Inflammatory macrophage (primary cell): ENCODE measurements at regions not wholly inside any gene's neighbourhood (a gene's known extent, or its start where the extent isn't known, plus 50 kb on each side); places are given as distances from the start of the nearest gene placed in this dataset.
"Not testable (repeated sequence)": the region's sequence is repeated elsewhere in the genome, so short reads cannot be mapped to it uniquely, and the experiment has no call there.

ENCODE experiments used
- DNase-seq, 2 donors: peaks; one replicate each; pipeline ENCODE4 v3.0.0-alpha.2; 2020 to 2022

DNA sequence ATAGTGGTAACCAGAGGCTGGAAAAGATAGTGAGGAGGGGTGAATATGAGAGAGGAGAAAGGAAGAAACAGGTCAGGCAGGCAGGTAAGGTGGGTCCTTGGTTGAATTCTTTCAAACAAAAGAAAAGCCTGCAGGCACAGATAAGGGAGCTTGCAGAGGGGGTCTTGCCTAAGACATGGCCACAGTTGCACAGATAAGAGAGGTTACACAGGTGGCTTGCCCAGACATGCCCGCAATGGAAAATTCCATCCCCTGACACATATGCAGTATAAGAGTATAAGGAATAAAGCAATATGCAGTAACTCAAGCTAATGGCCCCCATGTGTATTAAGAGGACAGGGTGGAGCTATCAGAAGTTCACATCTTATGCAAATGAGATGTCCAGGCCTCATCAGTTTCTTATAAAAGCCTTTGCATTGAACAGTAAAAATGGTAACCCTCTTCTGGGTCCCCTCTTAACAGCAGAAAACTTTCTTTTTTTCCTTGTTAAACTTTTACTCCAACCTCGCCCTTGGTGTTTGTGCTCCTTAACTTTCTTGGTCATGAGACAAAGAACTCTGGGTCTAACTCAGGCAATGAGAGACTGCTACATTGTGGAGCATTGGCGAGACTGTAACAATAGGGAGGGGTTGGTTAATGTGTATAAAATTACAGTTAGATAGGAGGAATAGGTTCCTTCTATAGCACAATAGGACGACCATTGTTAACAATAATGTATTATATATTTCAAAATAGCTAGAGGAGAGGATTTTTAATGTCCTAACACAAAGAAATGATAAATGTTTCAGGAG is 764.6 kb downstream of the TSN start:
- no peak for DNase-seq

DNA sequence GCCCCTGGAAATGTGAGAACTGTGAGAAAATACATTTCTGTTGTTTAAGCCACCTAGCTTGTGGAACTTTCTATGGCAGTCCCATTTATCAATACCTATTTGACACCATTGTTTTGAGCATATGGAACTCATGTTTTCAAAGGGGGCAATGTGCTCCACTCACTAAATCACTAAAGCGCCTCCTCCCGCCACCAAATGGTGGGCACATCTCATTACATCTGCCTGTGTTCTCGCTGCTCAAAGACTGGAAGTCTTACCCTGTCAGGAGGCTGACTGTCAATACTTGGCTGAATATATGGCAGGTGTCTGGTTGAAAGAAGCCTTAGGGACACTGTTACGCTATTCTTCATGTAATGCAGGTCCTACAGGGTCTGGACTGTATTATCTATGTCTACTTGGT is 767.7 kb downstream of the TSN start:
- no peak for DNase-seq

DNA sequence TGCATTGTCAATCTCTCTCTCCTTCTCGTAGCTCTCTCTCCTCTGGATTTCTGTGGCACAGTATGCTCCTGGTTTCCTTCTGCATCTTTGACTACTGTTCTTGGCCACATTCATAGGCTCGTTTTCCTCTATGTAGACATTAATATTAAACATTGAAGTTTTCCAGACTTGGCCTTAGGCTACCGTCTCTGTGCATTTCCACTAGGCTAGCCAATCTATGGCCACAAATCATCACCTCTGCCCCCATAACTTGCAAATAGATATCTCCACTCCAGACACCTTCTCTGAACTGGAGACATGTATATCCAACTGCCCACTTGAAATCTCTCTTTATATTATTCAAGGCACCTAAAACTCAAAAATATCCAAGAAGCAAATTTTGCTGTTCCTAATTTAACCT is 768.5 kb downstream of the TSN start:
- DNase-seq: no peak

DNA sequence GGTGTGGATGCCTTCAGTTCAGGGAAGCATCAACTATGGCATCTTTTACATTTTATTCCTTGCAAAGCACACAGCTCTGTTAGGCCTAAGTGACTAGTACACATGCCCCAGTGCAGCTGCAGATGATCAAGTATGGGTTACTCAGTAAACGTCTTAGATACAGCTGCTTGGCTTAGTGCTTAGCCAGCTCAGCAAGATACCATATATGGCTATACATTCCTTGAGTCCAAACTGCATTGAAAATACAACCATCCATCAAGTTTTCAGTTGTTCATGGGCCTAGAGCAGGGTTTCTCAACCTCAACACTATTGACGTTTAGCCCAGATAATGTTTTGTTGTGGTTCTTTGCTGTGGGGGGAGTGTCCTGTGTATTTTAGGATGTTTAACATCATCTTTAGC is 769.9 kb downstream of the TSN start:
- no peak for DNase-seq

DNA sequence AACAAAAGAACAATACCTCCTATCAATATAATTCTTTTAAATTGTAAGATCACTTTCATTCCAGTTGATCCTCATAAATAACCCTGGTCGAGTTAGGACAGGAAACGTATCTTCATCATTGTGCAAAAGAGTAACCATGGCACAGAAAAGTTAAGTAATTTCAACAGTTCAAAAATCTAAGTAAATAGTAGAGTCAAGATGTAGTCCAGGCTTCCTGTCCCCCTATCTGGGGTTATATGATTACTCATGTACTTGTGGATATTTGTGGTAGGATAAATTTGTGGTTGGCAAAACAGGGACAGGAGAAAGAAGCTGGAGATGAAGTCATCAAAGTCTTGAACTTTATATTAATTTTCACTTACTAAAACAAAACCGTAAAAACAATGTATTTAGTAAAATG is 772.6 kb downstream of the TSN start:
- DNase-seq: no peak

DNA sequence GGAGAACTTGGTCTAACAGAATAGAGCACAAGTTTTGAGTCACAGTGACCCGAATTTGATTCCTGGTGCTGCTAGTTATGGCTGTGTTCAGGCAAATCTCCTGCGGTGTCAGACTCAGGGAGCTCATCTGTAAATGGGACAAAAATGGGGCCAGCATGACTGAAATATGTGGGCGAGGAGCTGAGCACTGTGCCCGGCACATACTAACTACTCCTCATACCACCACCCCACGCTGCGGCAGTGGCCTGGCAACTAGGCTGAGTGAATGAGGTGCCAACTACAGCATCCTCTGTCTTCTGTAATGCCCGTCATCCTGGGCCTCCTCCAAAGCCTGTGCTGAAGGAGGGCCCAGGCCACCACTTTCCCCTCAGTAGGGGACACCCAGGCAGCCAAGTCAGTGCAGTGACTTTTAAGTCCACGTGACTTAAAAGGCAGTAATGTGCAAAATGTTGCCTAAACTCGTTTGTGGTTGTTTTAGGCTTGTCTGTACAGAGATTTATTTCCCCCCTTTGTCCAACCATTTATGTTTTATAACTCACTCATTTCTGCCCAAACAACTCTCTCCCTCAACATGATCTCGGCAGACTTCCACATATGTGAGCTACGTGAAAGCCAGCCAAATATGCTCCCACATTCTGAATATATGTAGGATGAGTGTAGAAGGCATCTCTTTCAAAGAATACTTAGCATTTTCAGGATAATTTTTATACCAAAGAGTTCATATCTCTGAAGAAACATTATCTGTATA is 773.7 kb downstream of the TSN start:
- no peak for DNase-seq

DNA sequence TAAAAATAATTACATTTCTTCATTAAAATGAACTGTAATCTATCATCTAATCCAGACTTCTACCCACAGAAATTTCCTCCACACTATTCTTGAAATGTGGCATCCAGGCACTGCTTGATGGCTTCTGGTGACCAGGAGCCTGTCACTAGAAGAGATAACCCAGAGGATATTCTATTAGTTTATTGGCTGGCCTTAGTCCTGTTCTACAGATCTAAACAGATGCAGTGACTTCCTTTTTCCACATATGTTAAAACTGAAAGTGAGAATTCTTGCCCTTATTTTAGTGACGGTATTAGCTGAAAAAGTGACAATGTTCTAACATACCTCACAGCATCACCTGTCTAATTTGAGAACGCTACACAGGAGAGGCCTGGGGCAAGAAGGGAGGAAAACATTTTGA is 775.4 kb downstream of the TSN start:
- no peak for DNase-seq

DNA sequence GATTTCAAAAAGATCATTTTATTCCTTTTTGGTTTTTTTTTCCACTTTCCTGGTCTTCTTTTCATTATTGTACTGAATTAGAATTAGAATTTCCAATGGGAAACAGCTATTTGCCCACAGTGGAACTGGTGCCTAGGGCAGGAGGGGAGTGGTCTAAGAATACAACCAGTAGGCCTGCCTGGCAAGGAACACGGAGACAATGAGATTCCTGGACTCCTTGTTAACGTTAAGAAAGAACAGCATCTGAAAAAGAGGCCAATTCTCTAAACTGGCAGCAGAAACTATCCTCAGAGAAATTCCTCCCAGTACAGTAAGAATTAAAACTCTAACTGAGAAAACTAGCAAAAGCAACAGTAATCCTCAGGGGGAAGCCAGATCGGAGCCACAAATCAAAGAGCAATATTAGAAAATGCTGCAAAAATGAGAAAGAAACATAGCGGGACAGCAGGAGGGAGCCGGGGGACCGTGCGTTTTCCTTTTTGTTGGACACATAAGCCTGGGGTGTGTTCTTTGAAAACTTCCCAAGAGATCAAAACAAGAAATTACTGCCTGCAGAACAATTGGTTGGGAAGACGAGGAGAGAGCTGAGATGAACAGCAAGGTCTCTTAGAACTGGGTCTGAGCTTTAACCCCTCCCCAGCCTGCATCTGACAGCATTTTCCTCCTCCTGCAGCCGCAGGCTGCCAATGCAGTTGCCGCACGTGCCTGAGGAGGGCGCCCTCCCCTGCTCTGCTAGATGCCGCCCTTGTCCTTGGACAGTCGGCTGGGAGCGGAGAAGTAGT is 776.0 kb downstream of the TSN start:
- no peak for DNase-seq

DNA sequence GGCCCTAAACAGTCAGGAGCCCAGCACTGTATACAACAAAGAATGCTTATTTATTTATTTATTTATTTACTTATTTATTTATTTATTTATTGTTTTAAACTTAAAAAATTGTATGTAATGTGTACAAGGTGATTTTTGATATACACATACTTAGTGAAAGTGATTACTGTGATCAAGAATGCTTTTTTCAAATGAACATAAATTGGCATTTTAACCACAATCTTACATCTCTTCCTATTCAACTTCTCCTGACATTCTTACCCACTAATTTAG is 776.6 kb downstream of the TSN start:
- DNase-seq: no peak

DNA sequence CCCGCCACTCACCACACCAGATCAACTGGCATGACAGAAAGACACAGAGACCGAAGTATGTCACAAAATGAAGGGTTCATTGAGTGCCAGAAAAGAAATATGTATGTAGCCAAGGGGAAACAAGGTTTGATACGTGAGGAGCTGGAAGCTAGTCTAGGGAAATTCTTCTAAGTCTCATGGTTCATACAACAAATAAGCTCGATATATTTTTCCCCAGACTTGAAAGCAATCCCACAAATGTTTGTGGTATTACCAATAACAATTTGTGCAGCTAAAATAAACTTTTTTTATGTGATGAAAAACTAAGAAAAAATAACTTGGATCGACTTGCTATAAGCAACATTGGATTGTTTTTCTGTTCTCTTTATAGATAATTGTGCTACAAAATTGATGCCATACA is 777.0 kb downstream of the TSN start:
- no peak for DNase-seq

DNA sequence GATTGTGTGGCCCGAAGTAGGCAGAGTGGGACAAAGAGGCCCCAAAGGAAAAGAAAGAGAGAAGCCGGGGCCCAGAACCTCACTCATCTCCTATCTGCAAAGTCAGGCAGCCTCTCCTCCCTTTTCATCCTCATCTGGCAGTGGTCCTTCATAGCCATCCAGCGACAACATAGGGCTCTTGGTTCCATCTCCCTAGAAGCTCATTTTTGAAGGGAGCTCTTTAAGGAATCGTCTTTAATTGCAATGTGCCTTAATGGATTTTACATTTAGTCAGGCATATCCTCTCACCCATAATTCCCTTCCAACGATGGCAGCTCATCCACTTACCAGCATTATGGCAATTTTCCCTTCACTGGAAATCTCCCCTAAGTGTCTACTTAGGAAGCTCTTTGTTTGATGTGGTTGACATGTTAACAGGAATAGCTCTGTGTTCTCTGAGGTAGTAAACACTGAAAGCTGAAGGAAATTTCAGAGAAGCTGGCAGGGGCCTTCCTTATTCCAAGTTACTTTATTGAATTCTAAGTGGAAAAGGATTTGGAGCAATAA is 780.6 kb downstream of the TSN start:
- DNase-seq: no peak

DNA sequence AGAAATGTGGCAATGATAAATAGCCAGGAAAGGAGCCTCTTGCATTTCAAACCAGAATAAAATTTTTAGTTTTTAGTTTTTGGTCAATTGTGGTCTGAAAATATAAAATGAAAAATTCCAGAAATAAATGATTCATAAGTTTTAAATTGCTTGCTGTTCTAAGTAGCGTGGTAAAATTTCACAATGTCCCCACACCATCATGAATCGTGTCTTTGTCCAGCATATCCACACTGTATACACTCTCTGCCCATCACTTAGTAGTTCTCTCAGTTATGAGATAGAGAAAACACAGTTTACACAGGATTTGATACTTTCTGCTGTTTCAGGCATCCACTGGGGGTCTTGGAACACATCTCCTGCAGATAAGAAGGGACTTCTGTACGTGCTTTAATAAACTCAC is 783.9 kb downstream of the TSN start:
- no peak for DNase-seq

DNA sequence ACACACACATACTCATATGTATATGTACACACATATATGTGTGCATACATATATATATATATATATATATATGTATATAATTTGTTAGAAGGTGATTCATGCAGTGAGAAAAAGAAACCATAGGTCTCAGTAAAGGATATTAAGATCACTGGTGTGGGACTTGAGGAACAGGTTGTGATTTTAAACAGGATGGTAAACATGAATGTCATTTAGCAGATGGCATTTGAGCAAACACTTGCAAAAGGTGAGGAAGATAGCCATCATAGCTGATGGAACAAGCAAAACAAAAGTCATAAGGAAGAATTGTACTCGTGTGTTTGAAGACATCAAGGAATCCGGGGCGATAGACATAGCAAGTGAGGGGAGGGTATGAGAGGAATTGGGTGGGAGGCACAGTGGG is 784.5 kb downstream of the TSN start:
- no peak for DNase-seq

DNA sequence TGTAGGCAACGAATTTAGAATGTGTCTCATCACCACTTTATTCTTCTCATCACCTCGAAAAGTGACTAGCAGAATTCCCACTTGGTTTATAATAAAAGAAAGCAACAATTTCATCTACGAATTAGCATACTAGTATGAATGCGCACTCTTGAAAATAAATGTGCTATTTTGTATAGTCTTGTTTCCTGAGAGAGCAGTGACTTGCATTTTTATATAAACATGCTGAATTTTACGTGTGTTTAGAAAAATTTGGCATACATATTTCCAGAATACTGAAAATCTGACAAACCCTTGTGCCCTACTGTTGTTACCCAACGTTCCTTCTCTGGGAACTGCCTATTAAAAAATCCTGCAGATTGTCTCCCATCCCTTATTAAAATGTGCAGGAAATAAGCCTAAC is 786.8 kb downstream of the TSN start:
- DNase-seq: no peak

DNA sequence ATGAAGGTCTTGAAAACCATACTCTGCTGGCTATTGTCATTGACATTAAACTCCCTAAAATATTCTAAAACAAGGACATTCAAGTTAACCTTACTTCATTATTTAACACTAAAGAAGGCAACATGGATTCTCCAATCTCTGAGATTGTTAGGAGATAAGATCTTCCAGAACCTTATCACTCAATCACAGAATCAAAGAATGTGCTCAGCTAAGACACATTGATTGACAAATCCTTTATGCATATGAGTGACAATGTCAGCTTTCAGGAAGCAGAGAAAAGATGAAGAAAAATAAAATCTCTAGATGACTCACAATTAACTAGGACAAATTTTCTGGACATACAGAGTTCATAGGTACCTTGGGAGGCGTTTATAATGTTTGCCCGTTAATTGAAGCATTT is 787.2 kb downstream of the TSN start:
- no peak for DNase-seq

DNA sequence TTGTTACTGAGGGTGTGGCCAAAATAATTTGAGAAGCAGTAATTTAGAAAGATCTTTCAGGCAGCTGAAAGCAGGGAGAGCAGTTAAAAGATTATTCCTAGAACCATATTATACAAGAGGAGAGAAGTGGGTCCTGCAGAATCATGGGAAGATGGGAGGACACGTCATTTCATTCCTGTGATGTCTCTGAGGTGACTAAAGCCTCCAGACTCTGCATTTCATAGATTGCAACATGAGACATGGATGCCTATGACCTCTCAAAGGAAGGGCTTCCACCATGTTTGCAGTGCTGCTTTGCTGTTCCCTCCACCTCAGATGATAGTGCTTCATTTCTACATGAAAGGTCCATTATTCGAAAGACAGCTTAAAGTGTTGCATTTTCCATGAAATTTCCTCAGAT is 788.4 kb downstream of the TSN start:
- DNase-seq: no peak

DNA sequence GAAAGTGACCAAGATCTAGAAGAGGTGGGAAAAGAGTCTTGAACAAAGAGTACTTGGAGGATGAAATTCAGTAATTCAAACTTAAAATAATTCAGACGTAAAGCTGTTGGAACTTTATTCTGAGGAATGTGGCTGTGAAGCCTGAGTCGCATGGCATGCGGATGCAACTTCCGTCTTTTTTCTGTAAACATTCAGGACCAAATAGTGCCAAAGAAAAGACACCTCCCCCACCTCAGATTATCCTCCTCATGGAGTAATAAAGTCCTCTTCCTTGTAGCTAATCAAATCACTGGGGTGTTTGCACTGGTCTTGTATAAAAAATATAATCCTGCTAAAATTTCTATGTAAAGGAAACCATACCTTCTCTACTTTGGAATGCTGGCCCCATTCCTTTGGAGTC is 790.4 kb downstream of the TSN start:
- no peak for DNase-seq

DNA sequence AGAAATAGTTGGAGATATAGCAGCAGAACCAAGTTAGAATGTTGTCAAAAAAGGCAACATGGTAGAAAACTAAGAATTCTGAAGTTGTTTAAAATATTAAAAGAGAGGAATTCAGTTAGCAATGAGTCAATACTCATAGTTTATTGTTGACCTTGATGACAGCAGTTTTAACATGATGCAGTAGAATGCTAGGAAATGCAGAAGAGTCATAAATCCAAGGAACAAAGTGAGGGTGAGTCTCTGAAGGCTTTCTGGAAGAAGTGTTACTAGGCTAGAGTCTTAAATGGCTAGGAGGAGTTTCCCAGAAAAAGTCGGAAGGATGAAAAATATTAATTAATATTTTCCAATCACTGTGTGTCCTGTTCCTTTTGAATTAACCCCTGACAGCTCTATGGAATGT is 807.3 kb downstream of the TSN start:
- no peak for DNase-seq

DNA sequence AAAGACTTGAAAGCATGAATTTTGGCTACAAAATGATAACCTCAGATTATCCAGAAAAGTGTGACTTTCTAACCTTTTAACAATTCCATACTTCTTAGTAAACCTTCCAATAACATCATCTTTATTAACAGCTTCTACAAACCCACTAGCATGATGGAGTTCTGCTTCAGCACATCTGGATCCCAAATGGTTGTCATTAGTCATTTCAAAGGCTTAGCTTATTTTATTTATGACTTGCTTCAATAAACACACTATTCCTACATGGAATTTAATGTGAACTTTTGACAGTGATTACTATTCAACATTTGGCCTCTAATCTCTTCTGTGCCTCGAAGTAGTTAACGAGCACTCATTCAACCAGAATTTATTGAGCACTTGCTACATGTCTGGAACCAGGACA is 808.3 kb downstream of the TSN start:
- DNase-seq: no peak

DNA sequence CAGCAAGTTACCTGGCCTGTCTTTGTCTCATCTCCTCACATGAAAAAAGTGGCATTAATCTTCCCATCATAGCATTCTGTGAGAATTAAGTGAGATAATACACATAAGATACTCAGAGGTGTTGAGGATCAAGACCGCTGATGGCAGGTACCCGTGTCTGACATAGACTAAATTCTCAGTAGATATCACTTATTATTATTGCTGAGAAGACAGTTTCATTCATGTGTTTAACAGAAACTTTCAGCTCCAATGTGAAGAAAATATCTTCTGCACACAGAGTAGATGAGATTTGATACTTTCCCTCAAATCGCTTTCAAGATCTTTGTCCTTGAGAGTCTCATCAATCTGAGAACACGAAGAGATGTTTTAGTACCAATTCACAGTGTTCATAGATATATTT is 809.4 kb downstream of the TSN start:
- no peak for DNase-seq

DNA sequence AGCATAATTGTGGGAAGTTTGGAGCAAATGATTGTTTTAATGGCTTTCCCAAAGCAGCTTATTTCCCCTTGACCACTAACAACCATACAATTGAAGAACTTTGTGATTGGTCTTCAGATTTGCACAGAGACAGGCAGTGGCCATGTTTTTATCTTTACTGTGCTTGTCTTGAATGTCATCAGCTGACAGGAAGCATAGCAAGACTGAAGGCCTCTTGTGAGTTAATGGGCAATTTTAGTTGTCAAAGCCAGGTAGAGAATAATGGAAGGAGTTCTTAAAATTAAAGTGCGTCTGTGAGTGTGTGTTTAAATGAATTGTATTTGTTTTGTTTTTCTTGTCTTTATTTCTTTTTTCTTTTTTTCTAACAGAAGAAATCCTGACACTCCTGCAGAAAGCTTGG is 809.9 kb downstream of the TSN start:
- DNase-seq: no peak

DNA sequence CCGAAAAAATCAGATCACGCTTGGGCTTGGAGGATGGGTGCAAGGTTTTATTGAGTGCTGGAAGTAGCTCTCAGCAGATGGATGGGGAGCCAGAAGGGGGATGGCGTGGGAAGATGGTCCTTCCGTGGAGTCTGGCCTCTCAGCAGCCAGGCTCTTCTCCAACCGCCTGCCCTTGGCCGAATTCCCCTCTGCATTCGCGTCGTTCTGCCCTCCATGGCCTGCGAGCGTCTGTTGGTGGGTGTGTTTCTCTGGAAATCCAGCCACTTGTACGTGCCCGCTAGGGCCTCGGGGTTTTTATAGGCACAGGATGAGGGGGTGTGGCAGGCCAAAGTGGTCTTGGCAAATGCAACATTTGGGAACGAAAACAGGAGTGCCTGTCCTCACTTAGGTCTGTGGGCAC is 815.2 kb downstream of the TSN start:
- DNase-seq: no peak

DNA sequence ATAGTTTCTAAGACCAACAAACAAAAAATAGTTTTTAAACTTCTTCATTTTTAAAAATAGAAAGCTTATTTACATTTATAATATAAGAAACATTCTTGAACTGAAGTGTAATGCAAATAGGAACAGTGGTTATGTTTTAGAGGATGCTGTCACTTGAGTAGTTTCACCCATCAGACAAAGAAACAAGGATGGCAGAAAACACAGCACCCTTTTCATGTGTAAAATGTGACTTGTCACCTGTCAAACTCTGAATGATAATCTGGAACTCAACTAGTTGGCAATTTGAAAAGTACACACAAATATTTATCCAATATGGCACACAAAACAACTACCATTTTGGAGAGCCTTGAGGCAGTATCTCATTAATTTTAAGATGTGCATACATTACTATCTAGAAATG is 816.0 kb downstream of the TSN start:
- DNase-seq: not testable (repeated sequence)

DNA sequence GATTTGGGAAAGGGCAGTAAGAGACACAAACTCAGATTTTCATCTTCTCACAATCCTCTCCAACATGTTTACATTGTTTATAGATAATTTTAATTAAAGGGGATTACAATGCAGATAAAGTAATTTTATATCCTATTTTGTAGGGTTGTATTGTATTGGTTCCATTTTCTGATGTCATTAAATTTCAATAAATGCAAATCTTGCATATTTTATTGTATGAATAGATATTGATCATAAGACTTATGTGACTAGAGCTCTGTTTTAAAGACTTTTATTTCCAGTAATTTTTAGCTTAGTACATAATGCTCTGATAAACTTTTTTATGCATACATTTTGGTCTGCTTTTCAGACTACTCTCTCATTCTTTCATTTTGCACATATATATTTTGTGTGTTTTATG is 819.6 kb downstream of the TSN start:
- DNase-seq: no peak
